GM12864 (cell line): ENCODE measurements at regions not wholly inside any gene's neighbourhood (a gene's known extent, or its start where the extent isn't known, plus 50 kb on each side); places are given as distances from the start of the nearest gene placed in this dataset.

Experiments
- DNase-seq: peaks from one replicate; pipeline ENCODE4 v3.0.0-alpha.2; 2011; ENCODE audit warnings: low read depth
- H3K4me3 ChIP-seq: 2 replicates; pipeline ENCODE4 v1.5.1; 2011; ENCODE audit warnings: mild to moderate bottlenecking, low read depth, low read length, control low read depth
- TF ChIP-seq, protein P1 (sequence below): IDR thresholded peaks from 2 replicates; pipeline ENCODE4 v1.5.1; 2011; ENCODE audit warnings: low read depth, mild to moderate bottlenecking, moderate library complexity, low read length, control low read depth, inconsistent platforms; ENCODE audit errors: missing control alignments

DNA sequence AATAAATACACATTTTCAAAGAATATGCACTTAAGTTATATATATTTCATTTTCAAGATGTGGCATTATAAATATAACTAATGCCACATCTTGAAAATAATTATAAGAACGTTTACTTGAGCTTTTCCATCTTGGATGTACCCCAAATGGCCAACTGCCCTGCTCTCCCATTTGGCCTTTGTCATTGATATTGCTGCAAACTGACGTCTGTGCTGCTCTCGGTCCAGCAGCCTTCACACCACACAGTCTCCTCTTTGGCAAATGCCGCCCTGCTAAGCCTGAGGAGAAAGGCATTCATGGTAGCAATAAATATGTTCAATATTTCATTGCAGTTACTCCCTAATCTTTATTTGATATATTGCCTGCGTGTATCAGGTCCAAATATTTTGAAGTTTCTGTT lies 384.6 kb upstream of the ADARB2 start:
- no peak overlapping the region for H3K4me3 ChIP-seq
- no peak for DNase-seq
- TF ChIP-seq, protein P1, sequence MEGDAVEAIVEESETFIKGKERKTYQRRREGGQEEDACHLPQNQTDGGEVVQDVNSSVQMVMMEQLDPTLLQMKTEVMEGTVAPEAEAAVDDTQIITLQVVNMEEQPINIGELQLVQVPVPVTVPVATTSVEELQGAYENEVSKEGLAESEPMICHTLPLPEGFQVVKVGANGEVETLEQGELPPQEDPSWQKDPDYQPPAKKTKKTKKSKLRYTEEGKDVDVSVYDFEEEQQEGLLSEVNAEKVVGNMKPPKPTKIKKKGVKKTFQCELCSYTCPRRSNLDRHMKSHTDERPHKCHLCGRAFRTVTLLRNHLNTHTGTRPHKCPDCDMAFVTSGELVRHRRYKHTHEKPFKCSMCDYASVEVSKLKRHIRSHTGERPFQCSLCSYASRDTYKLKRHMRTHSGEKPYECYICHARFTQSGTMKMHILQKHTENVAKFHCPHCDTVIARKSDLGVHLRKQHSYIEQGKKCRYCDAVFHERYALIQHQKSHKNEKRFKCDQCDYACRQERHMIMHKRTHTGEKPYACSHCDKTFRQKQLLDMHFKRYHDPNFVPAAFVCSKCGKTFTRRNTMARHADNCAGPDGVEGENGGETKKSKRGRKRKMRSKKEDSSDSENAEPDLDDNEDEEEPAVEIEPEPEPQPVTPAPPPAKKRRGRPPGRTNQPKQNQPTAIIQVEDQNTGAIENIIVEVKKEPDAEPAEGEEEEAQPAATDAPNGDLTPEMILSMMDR = no peak

DNA sequence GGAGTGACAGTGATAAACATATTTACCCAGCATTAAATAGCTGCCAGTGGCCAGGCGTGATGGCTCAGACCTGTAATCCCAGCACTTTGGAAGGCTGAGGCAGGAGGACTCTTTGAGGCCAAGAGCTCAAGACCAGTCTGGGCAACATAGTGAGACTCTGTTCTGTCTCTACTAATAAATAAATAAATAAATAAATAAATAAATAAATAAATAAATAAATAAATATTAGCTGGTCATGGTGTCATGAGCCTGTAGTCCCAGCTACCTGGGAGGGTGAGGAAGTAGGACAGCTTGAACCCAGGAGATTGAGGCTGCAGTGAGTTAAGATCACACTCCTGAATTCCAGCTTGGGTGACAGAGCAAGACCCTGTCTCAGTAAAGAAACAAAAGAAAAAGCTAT lies 384.0 kb upstream of the ADARB2 start:
- TF ChIP-seq, protein P1 = no peak
- no peak for DNase-seq
- no peak overlapping the region for H3K4me3 ChIP-seq

DNA sequence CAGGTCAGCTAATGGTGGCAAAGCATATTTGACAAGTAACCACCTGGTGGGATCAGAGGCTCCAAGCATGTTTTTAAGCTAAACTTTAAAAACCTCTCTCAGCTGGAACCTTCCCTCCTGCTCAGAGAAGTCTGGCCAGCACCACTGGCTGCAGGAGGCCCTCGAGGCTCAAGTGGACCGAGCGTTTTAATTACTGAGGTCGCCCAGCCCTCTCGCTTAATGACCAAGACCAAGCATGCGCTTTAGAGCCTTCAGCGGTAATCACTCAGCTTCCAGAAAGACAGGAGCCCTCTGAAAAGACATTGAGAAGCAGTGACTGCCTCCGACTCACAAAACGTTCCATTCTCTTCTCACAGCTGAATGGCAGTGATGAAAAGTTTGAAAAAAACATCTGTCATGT lies 383.4 kb upstream of the ADARB2 start:
- no peak overlapping the region for H3K4me3 ChIP-seq
- DNase-seq = no peak
- TF ChIP-seq, protein P1 = no peak

DNA sequence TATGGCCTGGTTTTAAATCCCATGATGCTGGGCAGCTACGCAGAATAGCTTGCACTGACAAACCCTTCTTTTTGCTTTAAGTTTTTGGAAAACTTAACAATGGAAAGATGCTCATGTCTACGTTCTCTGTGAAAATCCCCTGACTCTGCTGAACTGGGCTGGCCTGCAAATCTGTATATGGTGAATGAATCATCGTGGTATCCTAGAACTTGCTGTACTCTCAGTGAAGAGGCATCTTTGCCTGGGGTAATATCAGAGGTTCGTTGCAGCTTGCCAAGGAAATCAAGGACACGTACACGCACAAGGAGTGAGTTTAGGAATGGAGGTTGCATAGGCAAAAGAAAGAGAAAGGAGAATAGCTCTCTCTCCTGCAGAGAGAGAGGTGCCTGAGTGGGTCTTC lies 382.0 kb upstream of the ADARB2 start:
- TF ChIP-seq, protein P1 = no peak
- H3K4me3 ChIP-seq = no peak overlapping the region
- DNase-seq = no peak

DNA sequence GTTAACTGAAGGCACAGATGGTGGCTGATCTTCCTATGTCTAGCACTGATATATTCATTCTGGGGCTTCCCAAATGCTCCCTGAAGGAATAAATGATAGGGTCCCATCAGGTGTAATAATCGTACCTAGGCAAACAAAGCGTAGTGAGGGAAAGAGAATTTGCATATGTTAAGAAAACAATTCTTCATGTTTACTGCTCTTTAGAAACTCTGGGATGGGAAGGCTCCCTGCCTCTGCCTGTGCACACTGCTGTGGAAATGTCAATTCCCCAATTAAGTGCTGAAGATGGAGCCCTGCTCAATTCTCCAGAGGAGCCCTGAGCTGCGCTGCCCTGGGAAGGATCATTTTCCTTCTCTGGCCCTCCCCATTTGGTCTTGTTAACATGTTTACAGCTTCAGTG lies 380.9 kb upstream of the ADARB2 start:
- TF ChIP-seq, protein P1 = no peak
- no peak overlapping the region for H3K4me3 ChIP-seq
- DNase-seq = no peak

DNA sequence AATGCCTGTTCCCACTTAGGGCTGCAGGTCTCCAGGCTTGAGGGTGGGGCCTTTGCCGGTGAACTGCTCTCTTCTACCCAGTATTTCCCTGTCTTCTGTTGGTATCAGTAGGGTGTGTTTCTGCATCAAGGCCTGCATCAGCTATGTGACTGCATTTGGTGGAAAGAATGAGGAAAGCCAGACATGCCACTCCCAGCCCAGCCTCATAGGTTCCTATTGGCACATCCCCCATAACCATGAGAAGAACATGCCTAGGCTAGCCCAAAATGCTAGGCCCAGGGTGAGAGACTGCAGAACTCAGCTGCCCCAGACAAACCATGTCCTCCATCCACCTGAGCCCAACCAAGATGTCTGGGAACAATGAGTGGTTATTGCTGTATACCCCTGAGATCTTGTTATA lies 380.3 kb upstream of the ADARB2 start:
- TF ChIP-seq, protein P1 = no peak
- H3K4me3 ChIP-seq = no peak overlapping the region
- DNase-seq = no peak

DNA sequence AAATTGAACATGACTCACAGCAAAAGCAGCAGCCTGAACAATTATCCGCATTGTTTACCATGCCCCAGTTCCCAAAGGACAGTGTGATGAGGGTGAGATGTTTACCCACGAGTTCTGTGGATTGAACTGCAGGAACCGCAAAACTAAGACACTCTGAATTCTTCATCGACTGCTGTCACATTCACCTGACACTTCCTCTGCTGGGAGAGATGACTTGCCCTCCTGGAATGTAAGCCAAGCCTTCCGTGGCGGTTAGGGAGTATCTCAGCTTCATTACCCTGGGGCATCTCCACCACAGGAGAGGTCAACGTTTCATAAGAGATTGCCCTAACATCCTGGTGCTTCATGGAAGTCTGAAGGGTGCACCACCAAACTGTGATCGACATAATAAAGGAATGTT lies 374.6 kb upstream of the ADARB2 start:
- TF ChIP-seq, protein P1 = no peak
- no peak overlapping the region for H3K4me3 ChIP-seq
- no peak for DNase-seq
